ENCODE measurements at regions not wholly inside any gene's neighbourhood (a gene's known extent, or its start where the extent isn't known, plus 50 kb on each side); places are given as distances from the start of the nearest gene placed in this dataset.

GRCh38 chr4:137063961-137064360, 468.3 kb downstream of the PCDH18 start:
- RAD21 ChIA-PET (ENCODE audit: low non-redundant PET in 1 of 2, low total read pairs in 2 of 2, uncharacterized antibody in 2 of 2, unreplicated experiment in 2 of 2): no interaction called here

GRCh38 chr4:137043184-137043583, 489.1 kb downstream of the PCDH18 start:
- no peak overlapping the region for H2AFZ ChIP-seq (ENCODE audit: low read depth, low read length, poor library complexity, severe bottlenecking)
- POLR2A ChIA-PET: no interaction called here
- no peak overlapping the region for H3K4me2 ChIP-seq (ENCODE audit: low read length)
- H3K4me3 ChIP-seq (replicated peaks in 1 of 2; ENCODE audit: low read depth in 1 of 2, low read length in 2 of 2): no peak overlapping the region
- no peaks in the 10 kb centered on the region for H3K79me2 ChIP-seq (ENCODE audit: insufficient read depth, low read length)
- no peaks in the 10 kb centered on the region for H4K20me1 ChIP-seq (ENCODE audit: insufficient read depth)
- H3K27ac ChIP-seq (ENCODE audit: low read depth, low read length): no peak overlapping the region
- CTCF ChIA-PET: no interaction called here
- intact Hi-C loops (cut with micrococcal nuclease): no loop called here
- ATAC-seq (no peak), DNase-seq (ENCODE audit: low read depth, low spot score) (no peak)
- no TSS peak for BruUV-seq (replicated peaks)
- H3K9me3 ChIP-seq (ENCODE audit: control insufficient read depth in 1 of 2, insufficient read depth in 1 of 2, low read depth in 1 of 2, low read length in 2 of 2): no peaks in the 10 kb centered on the region
- RAD21 ChIA-PET (ENCODE audit: low non-redundant PET in 1 of 2, low total read pairs in 2 of 2, uncharacterized antibody in 2 of 2, unreplicated experiment in 2 of 2): no interaction called here
- no peak overlapping the region for H3K9ac ChIP-seq (ENCODE audit: low read length)
- no peaks in the 10 kb centered on the region for H3K27me3 ChIP-seq (ENCODE audit: insufficient read depth, low read length)
- no peaks in the 10 kb centered on the region for H3K4me1 ChIP-seq (ENCODE audit: control insufficient read depth in 1 of 2, insufficient read depth in 2 of 2, low read length in 2 of 2)
- no peaks in the 10 kb centered on the region for H3K36me3 ChIP-seq (ENCODE audit: control insufficient read depth in 1 of 2, insufficient read depth in 2 of 2, low read length in 2 of 2)
- no peaks in the 10 kb centered on the region for H3K9me2 ChIP-seq (ENCODE audit: insufficient read depth)
- TF ChIP-seq RAD21 (IDR thresholded peaks at IDR 0.05; ENCODE audit: low read depth) (no peak), CBX3 (IDR thresholded peaks at IDR 0.05; ENCODE audit: low read depth) (no peak), POLR2A (IDR thresholded peaks at IDR 0.05; ENCODE audit: borderline replicate concordance, extremely low read depth, insufficient read depth, insufficient read length) (no peak), JUND (IDR thresholded peaks at IDR 0.05) (no peak), SIN3A (IDR thresholded peaks at IDR 0.05; ENCODE audit: low read depth) (no peak), YY1 (IDR thresholded peaks at IDR 0.05; ENCODE audit: extremely low read depth, insufficient replicate concordance, low read depth, low read length) (no peak), CEBPB (IDR thresholded peaks at IDR 0.05; ENCODE audit: low read depth) (no peak), REST (IDR thresholded peaks at IDR 0.05; ENCODE audit: low read depth) (no peak), TCF7L2 (IDR thresholded peaks at IDR 0.05; ENCODE audit: borderline replicate concordance, extremely low read depth, insufficient read depth, insufficient read length) (no peak), EZH2phosphoT487 (IDR thresholded peaks at IDR 0.05; ENCODE audit: borderline replicate concordance) (no peak)
- TF ChIP-seq, protein P1, sequence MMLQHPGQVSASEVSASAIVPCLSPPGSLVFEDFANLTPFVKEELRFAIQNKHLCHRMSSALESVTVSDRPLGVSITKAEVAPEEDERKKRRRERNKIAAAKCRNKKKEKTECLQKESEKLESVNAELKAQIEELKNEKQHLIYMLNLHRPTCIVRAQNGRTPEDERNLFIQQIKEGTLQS (IDR thresholded peaks at IDR 0.05): no peak

More at GRCh38 chr4:137063961-137064360, 468.3 kb downstream of the PCDH18 start:
- Histone ChIP-seq H3K9ac (ENCODE audit: low read length) (no peak overlapping the region), H3K9me2 (ENCODE audit: insufficient read depth) (0 out of 2 replicates have a peak, but pooled peaks cover 3% of the 10 kb centered on the region), H3K4me2 (ENCODE audit: low read length) (no peak overlapping the region), H2AFZ (ENCODE audit: low read depth, low read length, poor library complexity, severe bottlenecking) (no peak overlapping the region), H3K9me3 (ENCODE audit: control insufficient read depth in 1 of 2, insufficient read depth in 1 of 2, low read depth in 1 of 2, low read length in 2 of 2) (no peaks in the 10 kb centered on the region), H3K79me2 (ENCODE audit: insufficient read depth, low read length) (no peaks in the 10 kb centered on the region), H4K20me1 (ENCODE audit: insufficient read depth) (no peaks in the 10 kb centered on the region), H3K4me3 (replicated peaks in 1 of 2; ENCODE audit: low read depth in 1 of 2, low read length in 2 of 2) (no peak overlapping the region), H3K27ac (ENCODE audit: low read depth, low read length) (no peak overlapping the region), H3K27me3 (ENCODE audit: insufficient read depth, low read length) (no peaks in the 10 kb centered on the region), H3K4me1 (ENCODE audit: control insufficient read depth in 1 of 2, insufficient read depth in 2 of 2, low read length in 2 of 2) (no peaks in the 10 kb centered on the region), H3K36me3 (ENCODE audit: control insufficient read depth in 1 of 2, insufficient read depth in 2 of 2, low read length in 2 of 2) (no peaks in the 10 kb centered on the region)
- POLR2A ChIA-PET: no interaction called here
- DNase-seq (ENCODE audit: low read depth, low spot score): no peak
- CTCF ChIA-PET: no interaction called here
- ATAC-seq: no peak
- TF ChIP-seq, protein P2, sequence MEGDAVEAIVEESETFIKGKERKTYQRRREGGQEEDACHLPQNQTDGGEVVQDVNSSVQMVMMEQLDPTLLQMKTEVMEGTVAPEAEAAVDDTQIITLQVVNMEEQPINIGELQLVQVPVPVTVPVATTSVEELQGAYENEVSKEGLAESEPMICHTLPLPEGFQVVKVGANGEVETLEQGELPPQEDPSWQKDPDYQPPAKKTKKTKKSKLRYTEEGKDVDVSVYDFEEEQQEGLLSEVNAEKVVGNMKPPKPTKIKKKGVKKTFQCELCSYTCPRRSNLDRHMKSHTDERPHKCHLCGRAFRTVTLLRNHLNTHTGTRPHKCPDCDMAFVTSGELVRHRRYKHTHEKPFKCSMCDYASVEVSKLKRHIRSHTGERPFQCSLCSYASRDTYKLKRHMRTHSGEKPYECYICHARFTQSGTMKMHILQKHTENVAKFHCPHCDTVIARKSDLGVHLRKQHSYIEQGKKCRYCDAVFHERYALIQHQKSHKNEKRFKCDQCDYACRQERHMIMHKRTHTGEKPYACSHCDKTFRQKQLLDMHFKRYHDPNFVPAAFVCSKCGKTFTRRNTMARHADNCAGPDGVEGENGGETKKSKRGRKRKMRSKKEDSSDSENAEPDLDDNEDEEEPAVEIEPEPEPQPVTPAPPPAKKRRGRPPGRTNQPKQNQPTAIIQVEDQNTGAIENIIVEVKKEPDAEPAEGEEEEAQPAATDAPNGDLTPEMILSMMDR (IDR thresholded peaks at IDR 0.05 in 2 of 3, conservative IDR thresholded peaks at IDR 0.05 in 1 of 3; ENCODE audit: borderline replicate concordance in 1 of 3, insufficient read depth in 1 of 3, low read depth in 2 of 3, low read length in 2 of 3): no peak
- TF ChIP-seq RAD21 (IDR thresholded peaks at IDR 0.05; ENCODE audit: low read depth): no peak
- TF ChIP-seq ZNF274 (IDR thresholded peaks at IDR 0.05; ENCODE audit: low read depth, low read length): no peak
- TF ChIP-seq MAX (IDR thresholded peaks at IDR 0.05): no peak
- TF ChIP-seq SIN3A (IDR thresholded peaks at IDR 0.05; ENCODE audit: low read depth): no peak
- no peak for TF ChIP-seq CBX3 (IDR thresholded peaks at IDR 0.05; ENCODE audit: low read depth)
- intact Hi-C loops (cut with micrococcal nuclease): no loop called here
- no TSS peak for BruUV-seq (replicated peaks)

All from HCT116 (cell line).